ENCODE measurements at regions not wholly inside any gene's neighbourhood (a gene's known extent, or its start where the extent isn't known, plus 50 kb on each side); places are given as distances from the start of the nearest gene placed in this dataset.
A peak's percentile ranks its signal among the peaks of the same experiment; 100 is the strongest.

- POLR2A ChIA-PET = interaction anchor here (1.0 kb wide), 1 partner anchor 9 kb away, joined by 4 read pairs; no protein-coding TSS in a partner anchor
- DNase-seq (ENCODE audit: extremely low spot score) = no peak
- CTCF ChIA-PET = interaction anchor here (0.8 to 1.3 kb wide), 4 partner anchors 18 to 397 kb away, joined by 3 to 4 read pairs (median 3); no protein-coding TSS in a partner anchor
- TF ChIP-seq L3MBTL2 (conservative IDR thresholded peaks at IDR 0.05) = no peak
- TF ChIP-seq FOXM1 (IDR thresholded peaks at IDR 0.05; ENCODE audit: borderline replicate concordance) = no peak
- TF ChIP-seq NFRKB (IDR thresholded peaks at IDR 0.05) = no peak
- no peak for TF ChIP-seq FOXK2 (IDR thresholded peaks at IDR 0.05)
- TF ChIP-seq HDGF (IDR thresholded peaks at IDR 0.05; ENCODE audit: borderline replicate concordance) = no peak
- no peak for TF ChIP-seq PKNOX1 (IDR thresholded peaks at IDR 0.05)
- no peak for TF ChIP-seq ARNT (IDR thresholded peaks at IDR 0.05)
- no peak for TF ChIP-seq CTBP1 (IDR thresholded peaks at IDR 0.05; ENCODE audit: borderline replicate concordance)
- TF ChIP-seq TARDBP (IDR thresholded peaks at IDR 0.05) = no peak
- no peak for TF ChIP-seq SP1 (IDR thresholded peaks at IDR 0.05)
- TF ChIP-seq SUZ12 (IDR thresholded peaks at IDR 0.05) = no peak
- TF ChIP-seq FOXA1 (IDR thresholded peaks at IDR 0.05) = no peak
- no peak for TF ChIP-seq ZNF384 (IDR thresholded peaks at IDR 0.05)
- TF ChIP-seq ELF4 (IDR thresholded peaks at IDR 0.05) = no peak
- no peak for TF ChIP-seq LEF1 (IDR thresholded peaks at IDR 0.05; ENCODE audit: borderline replicate concordance)
- no peak for TF ChIP-seq BHLHE40 (IDR thresholded peaks at IDR 0.05; ENCODE audit: borderline replicate concordance)
Observed at GRCh38 chr10:78259391-78259790, 225.7 kb downstream of the RPS24 start.

- ChIA-PET POLR2A (interaction anchor here (1.0 kb wide), 1 partner anchor 10 kb away, joined by 4 read pairs; no protein-coding TSS in a partner anchor), CTCF (interaction anchor here (0.6 to 1.3 kb wide), 8 partner anchors 10 to 396 kb away, joined by 3 to 4 read pairs (median 3); no protein-coding TSS in a partner anchor)
- TF ChIP-seq TARDBP (IDR thresholded peaks at IDR 0.05) = no peak
- no peak for TF ChIP-seq L3MBTL2 (conservative IDR thresholded peaks at IDR 0.05)
- TF ChIP-seq ARNT (IDR thresholded peaks at IDR 0.05) = no peak
- TF ChIP-seq CTBP1 (IDR thresholded peaks at IDR 0.05; ENCODE audit: borderline replicate concordance) = no peak
- peak; percentile 32 for DNase-seq (ENCODE audit: extremely low spot score)
Observed at GRCh38 chr10:78260141-78260540, 226.5 kb downstream of the RPS24 start.

GRCh38 chr10:78260680-78261079 is 227.0 kb downstream of the RPS24 start:
- TF ChIP-seq FOXK2 (IDR thresholded peaks at IDR 0.05) (no peak), CTBP1 (IDR thresholded peaks at IDR 0.05; ENCODE audit: borderline replicate concordance) (no peak), LEF1 (IDR thresholded peaks at IDR 0.05; ENCODE audit: borderline replicate concordance) (no peak), PKNOX1 (IDR thresholded peaks at IDR 0.05) (no peak)
- CTCF ChIA-PET = interaction anchor here (0.7 to 1.3 kb wide), 5 partner anchors 10 to 85 kb away, joined by 3 to 4 read pairs (median 3); no protein-coding TSS in a partner anchor
- POLR2A ChIA-PET = interaction anchor here (1.0 kb wide), 1 partner anchor 10 kb away, joined by 4 read pairs; no protein-coding TSS in a partner anchor
- no peak for DNase-seq (ENCODE audit: extremely low spot score)

GRCh38 chr10:78261291-78261690 is 227.6 kb downstream of the RPS24 start:
- ChIA-PET CTCF (interaction anchor here (0.7 kb wide), 1 partner anchor 32 kb away, joined by 3 read pairs; no protein-coding TSS in a partner anchor), POLR2A (no interaction called here)
- no peak for DNase-seq (ENCODE audit: extremely low spot score)
- TF ChIP-seq FOXM1 (IDR thresholded peaks at IDR 0.05; ENCODE audit: borderline replicate concordance) (no peak), L3MBTL2 (conservative IDR thresholded peaks at IDR 0.05) (no peak), LEF1 (IDR thresholded peaks at IDR 0.05; ENCODE audit: borderline replicate concordance) (no peak), HDGF (IDR thresholded peaks at IDR 0.05; ENCODE audit: borderline replicate concordance) (no peak), FOXK2 (IDR thresholded peaks at IDR 0.05) (no peak), NFRKB (IDR thresholded peaks at IDR 0.05) (no peak), PKNOX1 (IDR thresholded peaks at IDR 0.05) (no peak), BHLHE40 (IDR thresholded peaks at IDR 0.05; ENCODE audit: borderline replicate concordance) (no peak), TARDBP (IDR thresholded peaks at IDR 0.05) (no peak), CTBP1 (IDR thresholded peaks at IDR 0.05; ENCODE audit: borderline replicate concordance) (no peak), FOXA1 (IDR thresholded peaks at IDR 0.05) (no peak), ARNT (IDR thresholded peaks at IDR 0.05) (no peak)

- CTCF ChIA-PET = interaction anchor here (1.0 kb wide), 1 partner anchor 135 kb away, joined by 5 read pairs; no protein-coding TSS in a partner anchor
Observed at GRCh38 chr10:78262860-78263259, 229.2 kb downstream of the RPS24 start.

More at GRCh38 chr10:78262860-78263259, 229.2 kb downstream of the RPS24 start:
- TF ChIP-seq PKNOX1 (IDR thresholded peaks at IDR 0.05) (no peak), ARNT (IDR thresholded peaks at IDR 0.05) (no peak), FOXK2 (IDR thresholded peaks at IDR 0.05) (no peak), BHLHE40 (IDR thresholded peaks at IDR 0.05; ENCODE audit: borderline replicate concordance) (no peak)
- POLR2A ChIA-PET = no interaction called here
- DNase-seq (ENCODE audit: extremely low spot score) = no peak

Data from HEK293T (cell line).